GM23338 (cell line): ENCODE measurements at regions not wholly inside any gene's neighbourhood (a gene's known extent, or its start where the extent isn't known, plus 50 kb on each side); places are given as distances from the start of the nearest gene placed in this dataset.

ENCODE experiments used
- ATAC-seq: fragments of 200-7000 bp; cut with Tn5 transposase; 3 replicates; pipeline ENCODE4 v1.9.1; 2020
- DNase-seq: peaks from one replicate; pipeline ENCODE4 v3.0.0-alpha.2; 2015; ENCODE audit warnings: low spot score
- H2AFZ ChIP-seq: fragments of 200-600 bp; sonication (generic); 2 replicates; pipeline ENCODE4 v1.8.0; 2016; ENCODE audit warnings: antibody characterized with exemption, mild to moderate bottlenecking, moderate library complexity
- H3F3A ChIP-seq: fragments of 200-600 bp; sonication (generic); replicated peaks from 2 replicates; pipeline ENCODE4 v1.8.0; 2017; ENCODE audit warnings: antibody characterized with exemption, mixed run types, low read depth
- H3K27ac ChIP-seq: fragments of 200-600 bp; sonication (generic); 2 replicates; pipeline ENCODE4 v1.6.1; 2016; ENCODE audit warnings: low read depth
- H3K27me3 ChIP-seq: fragments of 200-600 bp; sonication (generic); 2 replicates; pipeline ENCODE4 v1.8.0; 2016; ENCODE audit warnings: mild to moderate bottlenecking, mixed run types, moderate library complexity; ENCODE audit not compliant: insufficient read depth
- H3K36me3 ChIP-seq: fragments of 200-600 bp; sonication (generic); 2 replicates; pipeline ENCODE4 v1.8.0; 2016; ENCODE audit warnings: mild to moderate bottlenecking; ENCODE audit not compliant: insufficient read depth
- H3K4me1 ChIP-seq: fragments of 200-600 bp; sonication (generic); 2 replicates; pipeline ENCODE4 v1.8.0; 2016; ENCODE audit warnings: mild to moderate bottlenecking, moderate library complexity; ENCODE audit not compliant: insufficient read depth
- H3K4me2 ChIP-seq: fragments of 200-600 bp; sonication (generic); 2 replicates; pipeline ENCODE4 v1.7.1; 2017; ENCODE audit warnings: mixed run types
- H3K4me3 ChIP-seq: fragments of 200-600 bp; sonication (generic); 2 replicates; pipeline ENCODE4 v1.6.1; 2016; ENCODE audit warnings: mixed run types
- H3K79me2 ChIP-seq: fragments of 200-600 bp; sonication (generic); replicated peaks from 2 replicates; pipeline ENCODE4 v1.8.0; 2017; ENCODE audit warnings: mild to moderate bottlenecking; ENCODE audit not compliant: insufficient read depth
- H3K9me2 ChIP-seq: fragments of 200-600 bp; sonication (generic); 2 replicates; pipeline ENCODE4 v1.8.0; 2017; ENCODE audit not compliant: insufficient read depth
- H4K20me1 ChIP-seq: fragments of 200-600 bp; sonication (generic); replicated peaks from 2 replicates; pipeline ENCODE4 v1.8.0; 2017; ENCODE audit warnings: mild to moderate bottlenecking; ENCODE audit not compliant: insufficient read depth
- H3K27ac Mint-ChIP-seq: 2 replicates; pipeline ENCODE4 v1.8.0; 2020; ENCODE audit warnings: inconsistent platforms, mild to moderate bottlenecking, moderate library complexity, mixed read lengths
- H3K27me3 Mint-ChIP-seq: 3 replicates; pipeline ENCODE4 v1.8.0; 2022; ENCODE audit warnings: low read depth, mild to moderate bottlenecking, moderate library complexity, mixed read lengths, inconsistent platforms; ENCODE audit not compliant: insufficient read depth, poor library complexity
- H3K36me3 Mint-ChIP-seq: 3 replicates; pipeline ENCODE4 v1.8.0; 2021; ENCODE audit warnings: low read depth, mild to moderate bottlenecking, inconsistent platforms, moderate library complexity, mixed read lengths
- H3K4me1 Mint-ChIP-seq: 3 replicates; pipeline ENCODE4 v1.8.0; 2020; ENCODE audit warnings: mild to moderate bottlenecking, inconsistent platforms, mixed read lengths
- H3K4me3 Mint-ChIP-seq: 3 replicates; pipeline ENCODE4 v1.8.0; 2021; ENCODE audit warnings: moderate library complexity, mild to moderate bottlenecking, inconsistent platforms, mixed read lengths
- H3K9me3 Mint-ChIP-seq: 3 replicates; pipeline ENCODE4 v1.8.0; 2020; ENCODE audit warnings: moderate library complexity, mild to moderate bottlenecking, inconsistent platforms, mixed read lengths
- CREB1 ChIP-seq: fragments of 250-450 bp; sonication (Bioruptor Pico); IDR thresholded peaks from 2 replicates; pipeline ENCODE4 v1.5.0; 2020; ENCODE audit warnings: low read depth, mild to moderate bottlenecking, moderate library complexity
- EZH2 ChIP-seq: fragments of 200-600 bp; sonication (generic); IDR thresholded peaks from one replicate; pipeline ENCODE4 v1.8.0; 2017; ENCODE audit warnings: antibody characterized with exemption, mild to moderate bottlenecking, low read depth; ENCODE audit not compliant: unreplicated experiment
- EZH2phosphoT487 ChIP-seq: fragments of 200-600 bp; sonication (generic); IDR thresholded peaks from one replicate; pipeline ENCODE4 v1.8.1; 2018; ENCODE audit warnings: antibody characterized with exemption; ENCODE audit not compliant: unreplicated experiment
- JUNB ChIP-seq: IDR thresholded peaks from one replicate; pipeline ENCODE4 v1.6.1; 2016; ENCODE audit warnings: antibody characterized with exemption; ENCODE audit not compliant: unreplicated experiment
- POLR2AphosphoS5 ChIP-seq: IDR thresholded peaks from 2 replicates; pipeline ENCODE4 v1.6.1; 2016; ENCODE audit warnings: antibody characterized with exemption, low read depth
- STAT1 ChIP-seq: IDR thresholded peaks from one replicate; pipeline ENCODE4 v1.6.1; 2016; ENCODE audit warnings: antibody characterized with exemption; ENCODE audit not compliant: unreplicated experiment
- ZNF114 ChIP-seq: fragments of 250-450 bp; sonication (Bioruptor Pico); IDR thresholded peaks from 2 replicates; pipeline ENCODE4 v1.5.0; 2020; ENCODE audit warnings: mild to moderate bottlenecking, moderate library complexity
- ZNF331 ChIP-seq: fragments of 250-450 bp; sonication (Bioruptor Pico); IDR thresholded peaks from 2 replicates; pipeline ENCODE4 v1.5.0; 2020; ENCODE audit warnings: low read depth, mild to moderate bottlenecking, moderate library complexity
- TF ChIP-seq, protein P1 (sequence below): IDR thresholded peaks from one replicate; pipeline ENCODE4 v1.6.1; 2018; ENCODE audit warnings: antibody characterized with exemption; ENCODE audit not compliant: unreplicated experiment
- TF ChIP-seq, protein P2 (sequence below), 2 experiments: fragments of 200-600 bp in 1 of 2; sonication (generic) in 1 of 2; conservative IDR thresholded peaks; 2 replicates each; pipeline versions ENCODE4 v1.5.1 to v1.6.1; 2016 to 2017; ENCODE audit warnings: antibody characterized with exemption in 2 of 2, low read depth in 2 of 2, mild to moderate bottlenecking in 2 of 2, moderate library complexity in 1 of 2
- TF ChIP-seq, protein P3 (sequence below): fragments of 250-450 bp; sonication (Bioruptor Pico); IDR thresholded peaks from 2 replicates; pipeline ENCODE4 v1.5.0; 2020; ENCODE audit warnings: mild to moderate bottlenecking, moderate library complexity

DNA sequence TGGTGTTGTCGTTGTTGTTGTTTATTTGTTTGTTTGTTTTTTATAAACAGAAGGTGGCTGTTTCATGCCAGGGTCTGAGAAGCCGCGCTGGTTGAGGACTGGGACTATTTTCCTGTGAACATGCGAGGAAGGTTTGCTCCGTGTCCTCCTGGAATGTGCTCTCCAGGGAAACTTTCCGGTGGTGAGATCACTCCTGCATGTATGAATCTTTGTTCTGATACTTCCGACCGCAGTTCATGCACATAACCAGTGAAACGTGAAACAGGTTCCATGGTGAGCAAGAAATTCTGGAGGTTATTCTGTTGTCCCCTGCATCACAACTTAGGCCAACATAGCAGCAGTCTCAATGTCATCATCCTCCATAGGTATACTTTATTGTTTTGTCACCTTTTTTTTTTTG lies 187.6 kb upstream of the ARGLU1 start:
- H2AFZ ChIP-seq = peak overlapping the region; percentile 63; the same call in 1 of the 2 replicates
- no peaks in the 10 kb centered on the region for H3K9me2 ChIP-seq
- peaks cover 22% of the 10 kb centered on the region for H3K4me1 Mint-ChIP-seq
- TF ChIP-seq STAT1 = no peak
- H3K4me3 ChIP-seq = no peak overlapping the region
- no peaks in the 10 kb centered on the region for H4K20me1 ChIP-seq
- no peak overlapping the region for H3K27ac ChIP-seq
- H3K27ac Mint-ChIP-seq = no peak overlapping the region
- H3K27me3 Mint-ChIP-seq = no peaks in the 10 kb centered on the region
- H3K27me3 ChIP-seq = no peaks in the 10 kb centered on the region
- no peak for ATAC-seq
- no peaks in the 10 kb centered on the region for H3K36me3 ChIP-seq
- no peaks in the 10 kb centered on the region for H3K79me2 ChIP-seq
- peaks cover 8% of the 10 kb centered on the region; the same call in 1 of the 2 replicates for H3K4me1 ChIP-seq
- H3K4me2 ChIP-seq = no peak overlapping the region
- no peaks in the 10 kb centered on the region for H3F3A ChIP-seq
- H3K36me3 Mint-ChIP-seq = no peaks in the 10 kb centered on the region
- no peak overlapping the region for H3K4me3 Mint-ChIP-seq
- DNase-seq = no peak
- H3K9me3 Mint-ChIP-seq = no peaks in the 10 kb centered on the region; the same call in 2 of the 3 replicates

DNA sequence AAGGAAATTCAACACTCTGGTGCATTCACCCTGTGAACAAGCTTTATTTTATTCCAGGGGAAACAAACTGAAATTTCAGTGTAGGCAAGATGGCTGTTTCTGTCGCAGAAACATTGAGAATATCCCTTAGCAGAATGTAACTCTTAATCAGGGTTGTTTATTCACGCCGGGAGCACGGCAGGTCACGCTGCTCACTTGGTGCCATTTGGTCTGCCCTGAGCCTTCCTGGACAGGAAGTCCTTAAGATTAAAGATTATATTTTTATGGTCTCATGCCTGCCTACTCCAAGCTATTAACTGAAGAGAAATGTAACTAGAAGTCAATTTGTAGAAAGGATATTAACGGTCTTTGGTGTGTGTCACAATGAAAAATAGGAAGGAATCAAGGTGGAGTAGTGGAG lies 185.3 kb upstream of the ARGLU1 start:
- Histone ChIP-seq H3K4me3 (no peak overlapping the region), H3K4me2 (no peak overlapping the region), H4K20me1 (no peaks in the 10 kb centered on the region), H3K36me3 (no peaks in the 10 kb centered on the region), H3F3A (no peaks in the 10 kb centered on the region), H3K27me3 (no peaks in the 10 kb centered on the region), H3K27ac (no peak overlapping the region), H3K4me1 (peaks cover 8% of the 10 kb centered on the region; the same call in 1 of the 2 replicates), H3K9me2 (no peaks in the 10 kb centered on the region), H2AFZ (peak overlapping the region; percentile 91; the same call in 1 of the 2 replicates), H3K79me2 (no peaks in the 10 kb centered on the region)
- no peak for ATAC-seq
- Mint-ChIP-seq H3K4me1 (peaks cover 22% of the 10 kb centered on the region), H3K9me3 (no peaks in the 10 kb centered on the region; the same call in 2 of the 3 replicates), H3K27ac (peak overlapping the region; percentile 6; the same call in 1 of the 2 replicates), H3K27me3 (no peaks in the 10 kb centered on the region), H3K36me3 (no peaks in the 10 kb centered on the region), H3K4me3 (no peak overlapping the region)
- no peak for DNase-seq
- TF ChIP-seq EZH2phosphoT487 (no peak), EZH2 (no peak), POLR2AphosphoS5 (no peak), ZNF114 (CRISPR knock-in tag) (no peak), JUNB (no peak), CREB1 (CRISPR knock-in tag) (no peak), ZNF331 (CRISPR knock-in tag) (no peak), STAT1 (no peak)
- TF ChIP-seq, protein P1, sequence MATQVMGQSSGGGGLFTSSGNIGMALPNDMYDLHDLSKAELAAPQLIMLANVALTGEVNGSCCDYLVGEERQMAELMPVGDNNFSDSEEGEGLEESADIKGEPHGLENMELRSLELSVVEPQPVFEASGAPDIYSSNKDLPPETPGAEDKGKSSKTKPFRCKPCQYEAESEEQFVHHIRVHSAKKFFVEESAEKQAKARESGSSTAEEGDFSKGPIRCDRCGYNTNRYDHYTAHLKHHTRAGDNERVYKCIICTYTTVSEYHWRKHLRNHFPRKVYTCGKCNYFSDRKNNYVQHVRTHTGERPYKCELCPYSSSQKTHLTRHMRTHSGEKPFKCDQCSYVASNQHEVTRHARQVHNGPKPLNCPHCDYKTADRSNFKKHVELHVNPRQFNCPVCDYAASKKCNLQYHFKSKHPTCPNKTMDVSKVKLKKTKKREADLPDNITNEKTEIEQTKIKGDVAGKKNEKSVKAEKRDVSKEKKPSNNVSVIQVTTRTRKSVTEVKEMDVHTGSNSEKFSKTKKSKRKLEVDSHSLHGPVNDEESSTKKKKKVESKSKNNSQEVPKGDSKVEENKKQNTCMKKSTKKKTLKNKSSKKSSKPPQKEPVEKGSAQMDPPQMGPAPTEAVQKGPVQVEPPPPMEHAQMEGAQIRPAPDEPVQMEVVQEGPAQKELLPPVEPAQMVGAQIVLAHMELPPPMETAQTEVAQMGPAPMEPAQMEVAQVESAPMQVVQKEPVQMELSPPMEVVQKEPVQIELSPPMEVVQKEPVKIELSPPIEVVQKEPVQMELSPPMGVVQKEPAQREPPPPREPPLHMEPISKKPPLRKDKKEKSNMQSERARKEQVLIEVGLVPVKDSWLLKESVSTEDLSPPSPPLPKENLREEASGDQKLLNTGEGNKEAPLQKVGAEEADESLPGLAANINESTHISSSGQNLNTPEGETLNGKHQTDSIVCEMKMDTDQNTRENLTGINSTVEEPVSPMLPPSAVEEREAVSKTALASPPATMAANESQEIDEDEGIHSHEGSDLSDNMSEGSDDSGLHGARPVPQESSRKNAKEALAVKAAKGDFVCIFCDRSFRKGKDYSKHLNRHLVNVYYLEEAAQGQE = no peak
- TF ChIP-seq, protein P2, sequence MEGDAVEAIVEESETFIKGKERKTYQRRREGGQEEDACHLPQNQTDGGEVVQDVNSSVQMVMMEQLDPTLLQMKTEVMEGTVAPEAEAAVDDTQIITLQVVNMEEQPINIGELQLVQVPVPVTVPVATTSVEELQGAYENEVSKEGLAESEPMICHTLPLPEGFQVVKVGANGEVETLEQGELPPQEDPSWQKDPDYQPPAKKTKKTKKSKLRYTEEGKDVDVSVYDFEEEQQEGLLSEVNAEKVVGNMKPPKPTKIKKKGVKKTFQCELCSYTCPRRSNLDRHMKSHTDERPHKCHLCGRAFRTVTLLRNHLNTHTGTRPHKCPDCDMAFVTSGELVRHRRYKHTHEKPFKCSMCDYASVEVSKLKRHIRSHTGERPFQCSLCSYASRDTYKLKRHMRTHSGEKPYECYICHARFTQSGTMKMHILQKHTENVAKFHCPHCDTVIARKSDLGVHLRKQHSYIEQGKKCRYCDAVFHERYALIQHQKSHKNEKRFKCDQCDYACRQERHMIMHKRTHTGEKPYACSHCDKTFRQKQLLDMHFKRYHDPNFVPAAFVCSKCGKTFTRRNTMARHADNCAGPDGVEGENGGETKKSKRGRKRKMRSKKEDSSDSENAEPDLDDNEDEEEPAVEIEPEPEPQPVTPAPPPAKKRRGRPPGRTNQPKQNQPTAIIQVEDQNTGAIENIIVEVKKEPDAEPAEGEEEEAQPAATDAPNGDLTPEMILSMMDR (conservative IDR thresholded peaks at IDR 0.05; ENCODE audit: low read depth in 2 of 2) = no peak
- TF ChIP-seq, protein P3, sequence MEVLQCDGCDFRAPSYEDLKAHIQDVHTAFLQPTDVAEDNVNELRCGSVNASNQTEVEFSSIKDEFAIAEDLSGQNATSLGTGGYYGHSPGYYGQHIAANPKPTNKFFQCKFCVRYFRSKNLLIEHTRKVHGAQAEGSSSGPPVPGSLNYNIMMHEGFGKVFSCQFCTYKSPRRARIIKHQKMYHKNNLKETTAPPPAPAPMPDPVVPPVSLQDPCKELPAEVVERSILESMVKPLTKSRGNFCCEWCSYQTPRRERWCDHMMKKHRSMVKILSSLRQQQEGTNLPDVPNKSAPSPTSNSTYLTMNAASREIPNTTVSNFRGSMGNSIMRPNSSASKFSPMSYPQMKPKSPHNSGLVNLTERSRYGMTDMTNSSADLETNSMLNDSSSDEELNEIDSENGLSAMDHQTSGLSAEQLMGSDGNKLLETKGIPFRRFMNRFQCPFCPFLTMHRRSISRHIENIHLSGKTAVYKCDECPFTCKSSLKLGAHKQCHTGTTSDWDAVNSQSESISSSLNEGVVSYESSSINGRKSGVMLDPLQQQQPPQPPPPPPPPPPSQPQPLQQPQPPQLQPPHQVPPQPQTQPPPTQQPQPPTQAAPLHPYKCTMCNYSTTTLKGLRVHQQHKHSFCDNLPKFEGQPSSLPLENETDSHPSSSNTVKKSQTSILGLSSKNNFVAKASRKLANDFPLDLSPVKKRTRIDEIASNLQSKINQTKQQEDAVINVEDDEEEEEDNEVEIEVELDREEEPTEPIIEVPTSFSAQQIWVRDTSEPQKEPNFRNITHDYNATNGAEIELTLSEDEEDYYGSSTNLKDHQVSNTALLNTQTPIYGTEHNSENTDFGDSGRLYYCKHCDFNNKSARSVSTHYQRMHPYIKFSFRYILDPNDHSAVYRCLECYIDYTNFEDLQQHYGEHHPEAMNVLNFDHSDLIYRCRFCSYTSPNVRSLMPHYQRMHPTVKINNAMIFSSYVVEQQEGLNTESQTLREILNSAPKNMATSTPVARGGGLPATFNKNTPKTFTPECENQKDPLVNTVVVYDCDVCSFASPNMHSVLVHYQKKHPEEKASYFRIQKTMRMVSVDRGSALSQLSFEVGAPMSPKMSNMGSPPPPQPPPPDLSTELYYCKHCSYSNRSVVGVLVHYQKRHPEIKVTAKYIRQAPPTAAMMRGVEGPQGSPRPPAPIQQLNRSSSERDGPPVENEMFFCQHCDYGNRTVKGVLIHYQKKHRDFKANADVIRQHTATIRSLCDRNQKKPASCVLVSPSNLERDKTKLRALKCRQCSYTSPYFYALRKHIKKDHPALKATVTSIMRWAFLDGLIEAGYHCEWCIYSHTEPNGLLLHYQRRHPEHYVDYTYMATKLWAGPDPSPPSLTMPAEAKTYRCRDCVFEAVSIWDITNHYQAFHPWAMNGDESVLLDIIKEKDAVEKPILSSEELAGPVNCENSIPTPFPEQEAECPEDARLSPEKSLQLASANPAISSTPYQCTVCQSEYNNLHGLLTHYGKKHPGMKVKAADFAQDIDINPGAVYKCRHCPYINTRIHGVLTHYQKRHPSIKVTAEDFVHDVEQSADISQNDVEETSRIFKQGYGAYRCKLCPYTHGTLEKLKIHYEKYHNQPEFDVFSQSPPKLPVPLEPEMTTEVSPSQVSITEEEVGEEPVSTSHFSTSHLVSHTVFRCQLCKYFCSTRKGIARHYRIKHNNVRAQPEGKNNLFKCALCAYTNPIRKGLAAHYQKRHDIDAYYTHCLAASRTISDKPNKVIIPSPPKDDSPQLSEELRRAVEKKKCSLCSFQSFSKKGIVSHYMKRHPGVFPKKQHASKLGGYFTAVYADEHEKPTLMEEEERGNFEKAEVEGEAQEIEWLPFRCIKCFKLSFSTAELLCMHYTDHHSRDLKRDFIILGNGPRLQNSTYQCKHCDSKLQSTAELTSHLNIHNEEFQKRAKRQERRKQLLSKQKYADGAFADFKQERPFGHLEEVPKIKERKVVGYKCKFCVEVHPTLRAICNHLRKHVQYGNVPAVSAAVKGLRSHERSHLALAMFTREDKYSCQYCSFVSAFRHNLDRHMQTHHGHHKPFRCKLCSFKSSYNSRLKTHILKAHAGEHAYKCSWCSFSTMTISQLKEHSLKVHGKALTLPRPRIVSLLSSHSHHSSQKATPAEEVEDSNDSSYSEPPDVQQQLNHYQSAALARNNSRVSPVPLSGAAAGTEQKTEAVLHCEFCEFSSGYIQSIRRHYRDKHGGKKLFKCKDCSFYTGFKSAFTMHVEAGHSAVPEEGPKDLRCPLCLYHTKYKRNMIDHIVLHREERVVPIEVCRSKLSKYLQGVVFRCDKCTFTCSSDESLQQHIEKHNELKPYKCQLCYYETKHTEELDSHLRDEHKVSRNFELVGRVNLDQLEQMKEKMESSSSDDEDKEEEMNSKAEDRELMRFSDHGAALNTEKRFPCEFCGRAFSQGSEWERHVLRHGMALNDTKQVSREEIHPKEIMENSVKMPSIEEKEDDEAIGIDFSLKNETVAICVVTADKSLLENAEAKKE = no peak
